HPDE6-E6E7 (cell line): ENCODE measurements at regions not wholly inside any gene's neighbourhood (a gene's known extent, or its start where the extent isn't known, plus 50 kb on each side); places are given as distances from the start of the nearest gene placed in this dataset.
"Not testable (repeated sequence)": the region's sequence is repeated elsewhere in the genome, so short reads cannot be mapped to it uniquely, and the experiment has no call there.

ENCODE experiments used
- DNase-seq: peaks from one replicate; pipeline ENCODE4 v3.0.0; 2011; ENCODE audit warnings: missing footprints; ENCODE audit errors: extremely low spot score

GRCh38 chr18:22503803-22504202, 86.1 kb upstream of the CTAGE1 start:
- no peak for DNase-seq

GRCh38 chr18:22504251-22505030, 86.7 kb upstream of the CTAGE1 start:
- no peak for DNase-seq

DNA sequence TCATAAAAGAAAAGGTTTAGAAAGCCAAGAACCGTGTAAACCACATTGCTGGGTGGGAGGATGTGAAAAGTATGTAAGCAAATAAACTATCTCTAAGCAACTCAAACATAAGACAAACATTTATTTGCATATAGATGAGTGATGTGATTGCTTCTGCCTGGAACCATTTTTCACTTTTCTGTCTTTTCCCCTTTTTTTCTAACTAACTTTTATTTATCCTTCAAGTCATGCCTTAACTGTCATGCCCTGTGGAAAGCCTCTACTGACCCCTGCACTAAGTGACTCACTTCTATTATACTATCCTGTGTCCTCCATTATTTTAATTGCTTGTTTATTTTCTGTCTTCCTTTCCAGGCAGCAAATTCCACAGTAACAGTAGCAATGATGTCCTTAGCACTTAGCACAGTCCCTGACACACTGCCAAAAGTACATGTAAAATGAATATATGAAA, 87.5 kb upstream of the CTAGE1 start:
- no peak for DNase-seq

- no peak for DNase-seq
Observed at GRCh38 chr18:22507055-22507454, 89.3 kb upstream of the CTAGE1 start.

DNA sequence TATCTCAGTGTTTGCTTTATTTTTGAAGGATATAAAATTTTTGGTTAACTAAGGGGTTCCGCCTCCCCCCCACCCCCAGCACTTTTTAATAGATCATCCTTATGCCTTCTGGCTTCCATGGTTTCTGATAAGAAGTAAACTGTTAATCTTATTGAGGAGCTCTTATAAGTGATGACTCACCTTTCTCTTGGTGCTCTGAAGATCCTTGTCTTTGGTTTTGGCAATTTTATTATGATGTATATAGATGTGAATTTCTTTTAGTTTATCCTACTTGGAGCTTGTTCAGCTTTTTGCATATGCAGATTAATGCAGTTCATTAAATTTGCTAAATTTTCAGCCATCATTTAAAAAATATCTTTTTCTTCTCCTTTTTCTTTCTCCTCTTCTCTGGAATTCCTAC, 91.7 kb upstream of the CTAGE1 start:
- DNase-seq = no peak

DNA sequence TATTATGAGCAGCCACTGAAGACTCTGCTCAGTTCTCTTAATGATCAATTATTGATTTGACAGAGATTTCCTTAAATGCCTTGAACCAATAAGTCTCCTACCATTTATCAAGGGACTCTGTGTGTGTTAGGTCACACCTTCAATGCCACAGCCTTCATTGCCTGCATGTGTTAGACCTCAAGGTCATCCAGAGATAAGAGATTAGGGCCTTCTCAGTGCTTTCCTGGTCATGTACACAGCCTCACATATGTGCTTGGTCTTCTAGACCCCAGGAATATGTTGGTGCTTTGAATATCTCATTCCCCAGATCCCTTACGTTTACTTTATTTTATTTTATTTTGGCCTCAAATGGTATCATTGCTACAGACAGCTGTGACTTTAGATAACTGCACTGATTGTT, 93.0 kb upstream of the CTAGE1 start:
- DNase-seq = no peak

- DNase-seq = no peak
Observed at GRCh38 chr18:22513721-22514481, 96.2 kb upstream of the CTAGE1 start.

DNA sequence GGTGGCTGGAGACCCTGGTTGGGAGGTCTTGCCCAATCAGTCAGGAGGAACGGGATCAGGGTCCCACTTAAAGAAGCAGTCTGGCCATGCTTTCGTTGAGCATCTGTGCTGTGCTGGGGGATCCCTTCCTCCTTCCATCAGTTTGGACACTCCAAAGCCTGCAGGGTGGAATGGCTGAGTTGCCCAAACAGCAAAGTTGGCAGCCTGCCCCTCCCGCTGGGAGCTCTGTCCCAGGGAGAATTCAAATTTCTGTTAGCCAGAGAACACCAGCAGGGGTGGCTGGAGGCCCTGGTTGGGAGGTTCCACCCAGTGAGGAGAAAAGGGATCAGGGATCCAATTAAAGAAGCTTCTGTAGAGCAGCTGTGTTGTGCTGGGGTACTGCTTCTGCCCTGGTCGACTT, 96.9 kb upstream of the CTAGE1 start:
- DNase-seq = no peak

DNA sequence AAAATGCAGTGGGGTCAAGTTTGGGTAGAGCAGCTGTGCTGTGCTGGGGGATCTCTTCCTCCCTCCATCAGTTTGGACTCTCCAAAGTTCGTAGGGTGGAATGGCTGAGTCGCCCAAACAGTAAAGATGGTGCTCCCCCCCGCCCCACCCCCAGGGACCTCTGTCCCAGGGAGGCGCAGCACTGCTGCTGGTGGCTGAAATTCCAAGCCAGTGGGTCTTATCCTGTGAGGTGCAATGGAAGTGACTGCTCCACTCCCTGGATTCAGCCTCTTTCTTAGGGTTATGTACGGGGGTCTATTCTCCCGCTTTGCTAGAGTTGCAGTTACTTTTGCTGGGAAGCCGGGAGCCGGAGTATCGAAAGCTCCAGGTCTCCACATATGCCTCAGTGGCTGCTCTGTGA, 97.5 kb upstream of the CTAGE1 start:
- DNase-seq = no peak

DNA sequence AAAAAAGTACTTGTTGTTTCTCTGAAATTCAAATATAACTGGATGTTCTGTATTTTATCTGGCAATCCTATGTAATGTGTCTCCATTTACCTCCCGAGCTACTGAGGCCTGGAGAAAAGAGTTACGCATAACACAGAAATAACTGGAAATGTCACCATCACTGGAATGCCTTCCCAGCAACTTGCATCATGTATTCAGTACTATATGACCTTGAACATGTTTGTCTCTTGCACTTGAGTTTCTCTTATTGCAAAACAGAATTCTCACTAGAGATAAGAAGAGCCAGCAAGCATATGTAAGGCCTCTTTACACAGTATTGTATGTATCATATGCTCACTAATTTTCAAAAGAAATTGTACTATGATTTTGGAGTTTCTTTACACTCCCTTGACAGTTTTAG, 99.6 kb upstream of the CTAGE1 start:
- DNase-seq = no peak

DNA sequence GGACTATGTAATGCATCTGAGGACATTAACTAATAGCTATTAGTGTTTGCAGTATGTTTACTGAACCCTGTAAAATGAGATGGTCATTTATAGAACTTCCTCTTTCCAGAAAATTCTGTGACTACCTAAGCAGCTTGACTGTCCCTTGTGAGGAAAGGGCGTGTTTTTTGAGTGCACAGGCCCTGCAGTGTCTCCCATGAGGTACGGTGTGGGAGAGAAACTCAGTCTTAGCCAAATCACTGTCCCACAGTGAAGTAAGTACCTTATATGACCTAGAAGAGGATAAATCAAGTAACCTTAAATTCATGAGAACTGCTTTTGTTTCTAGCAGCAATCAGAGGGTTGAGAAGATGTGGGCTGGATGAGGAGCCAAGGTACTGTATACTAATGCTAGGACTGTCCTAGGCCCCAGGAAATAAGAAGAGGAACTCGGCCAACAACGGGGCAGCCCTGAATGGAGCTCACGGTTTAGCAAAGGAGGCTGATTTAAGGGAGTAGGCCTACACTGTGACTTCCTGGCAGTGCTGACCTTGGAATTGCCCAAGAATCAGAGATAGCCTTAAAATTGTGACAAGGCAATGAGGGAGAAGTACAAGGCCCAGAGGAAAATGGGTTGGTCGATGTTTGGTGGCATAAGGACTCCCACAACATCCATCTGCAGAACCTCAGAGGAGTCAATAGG, 103.5 kb upstream of the CTAGE1 start:
- DNase-seq = no peak

- no peak for DNase-seq
Observed at GRCh38 chr18:22523481-22523880, 105.8 kb upstream of the CTAGE1 start.

DNA sequence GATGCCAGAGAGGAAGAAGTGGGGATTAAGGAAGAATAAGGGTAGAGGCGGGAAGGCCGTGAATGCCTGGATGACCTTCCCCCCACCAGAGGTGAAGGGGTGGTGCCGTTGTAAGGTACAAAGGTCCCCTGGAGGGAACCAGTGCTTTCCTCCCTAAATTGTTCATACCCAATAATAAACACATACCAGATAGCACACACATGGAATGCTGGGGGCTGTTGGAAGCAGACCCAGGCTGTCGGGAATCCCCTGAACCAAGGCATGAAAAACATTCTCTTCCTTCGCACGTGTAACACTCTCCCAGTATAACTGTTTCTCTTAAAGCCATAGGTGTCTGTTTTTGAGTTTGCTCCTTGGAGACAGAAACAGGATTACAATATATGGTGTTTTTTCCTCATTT, 107.1 kb upstream of the CTAGE1 start:
- no peak for DNase-seq

- no peak for DNase-seq
Observed at GRCh38 chr18:22525313-22525712, 107.6 kb upstream of the CTAGE1 start.

GRCh38 chr18:22525883-22526282, 108.2 kb upstream of the CTAGE1 start:
- DNase-seq = no peak

DNA sequence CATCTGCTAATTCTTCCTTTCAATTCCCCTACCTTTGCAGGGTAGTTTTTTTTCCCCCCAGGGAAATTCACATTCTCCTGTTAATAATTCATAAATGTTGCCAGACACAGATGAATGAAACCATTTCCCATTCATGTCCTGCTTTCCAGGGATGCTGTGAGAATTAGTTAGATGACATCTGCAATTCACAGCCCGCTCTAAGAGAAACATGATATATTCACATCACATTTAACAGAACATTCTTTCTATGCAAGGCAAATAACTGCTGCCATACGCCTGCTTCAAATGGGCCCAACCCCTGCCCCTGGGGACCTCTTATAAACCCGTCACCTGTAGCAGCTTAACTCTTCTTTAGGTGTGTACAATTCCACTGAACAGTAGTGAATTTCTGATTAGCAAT, 110.6 kb upstream of the CTAGE1 start:
- no peak for DNase-seq

DNA sequence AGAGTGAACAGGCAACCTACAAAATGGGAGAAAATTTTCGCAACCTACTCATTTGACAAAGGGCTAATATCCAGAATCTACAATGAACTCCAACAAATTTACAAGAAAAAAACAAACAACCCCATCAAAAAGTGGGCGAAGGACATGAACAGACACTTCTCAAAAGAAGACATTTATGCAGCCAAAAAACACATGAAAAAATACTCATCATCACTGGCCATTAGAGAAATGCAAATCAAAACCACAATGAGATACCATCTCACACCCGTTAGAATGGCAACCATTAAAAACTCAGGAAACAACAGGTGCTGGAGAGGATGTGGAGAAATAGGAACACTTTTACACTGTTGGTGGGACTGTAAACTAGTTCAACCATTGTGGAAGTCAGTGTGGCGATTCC, 117.0 kb upstream of the CTAGE1 start:
- not testable (repeated sequence) for DNase-seq

- no peak for DNase-seq
Observed at GRCh38 chr18:22536558-22536957, 118.8 kb upstream of the CTAGE1 start.

GRCh38 chr18:22538426-22538825, 120.7 kb upstream of the CTAGE1 start:
- DNase-seq = no peak

DNA sequence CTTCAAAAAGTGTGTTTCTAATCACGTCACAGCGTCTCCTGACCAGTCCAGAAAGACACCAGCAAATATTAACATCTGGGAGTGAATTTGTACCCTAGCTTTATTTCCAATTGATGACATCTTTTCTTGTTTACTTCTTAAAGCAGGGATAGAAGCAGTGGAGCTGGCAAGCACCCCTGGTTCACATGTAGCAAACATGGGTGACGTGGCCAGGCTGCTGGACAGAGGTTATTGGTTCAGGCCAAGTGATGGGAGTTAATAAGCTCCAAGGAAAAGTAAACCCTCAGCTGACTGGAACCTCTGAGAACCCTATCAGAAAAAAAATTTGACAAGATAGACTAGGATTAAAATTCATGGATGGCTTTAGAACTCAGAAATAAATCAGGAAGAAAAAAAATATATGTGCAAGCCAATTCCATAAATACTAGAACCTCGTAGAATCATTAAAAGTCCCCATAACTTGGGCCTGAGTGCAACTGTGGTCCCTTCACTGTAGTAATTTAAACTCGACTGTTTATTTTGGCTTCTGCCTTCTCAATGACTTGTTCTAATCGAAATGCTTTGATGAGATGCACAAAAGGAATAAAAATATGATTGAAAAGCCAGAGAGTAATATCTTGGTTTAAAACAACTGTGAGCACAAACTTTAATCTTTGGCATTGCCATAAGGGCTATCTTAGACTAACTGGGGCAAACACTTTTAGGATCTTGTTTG, 121.5 kb upstream of the CTAGE1 start:
- no peak for DNase-seq

GRCh38 chr18:22541232-22541631, 123.5 kb upstream of the CTAGE1 start:
- DNase-seq = no peak

- DNase-seq = no peak
Observed at GRCh38 chr18:22542406-22542835, 124.7 kb upstream of the CTAGE1 start.
